A549 (cell line): ENCODE measurements at regions not wholly inside any gene's neighbourhood (a gene's known extent, or its start where the extent isn't known, plus 50 kb on each side); places are given as distances from the start of the nearest gene placed in this dataset.

ENCODE experiments used
- BHLHE40 ChIP-seq: IDR thresholded peaks from 2 replicates; pipeline ENCODE4 v1.6.1; 2012; ENCODE audit warnings: low read depth, low read length, inconsistent platforms
- CTCF ChIP-seq: fragments of >200 bp; sonication (Bioruptor Twin); formaldehyde crosslinking; IDR thresholded peaks from 3 replicates; pipeline ENCODE4 v1.5.1; 2016
- POLR2A ChIP-seq: IDR thresholded peaks from 2 replicates; pipeline ENCODE4 v1.6.1; 2012; ENCODE audit warnings: mild to moderate bottlenecking, low read length
- RAD21 ChIP-seq, 2 experiments: fragments of >200 bp in 1 of 2; sonication (Bioruptor Twin) in 1 of 2; formaldehyde crosslinking in 1 of 2; IDR thresholded peaks in 1 of 2; conservative IDR thresholded peaks in 1 of 2; 2 replicates in 1 of 2; 3 replicates in 1 of 2; pipeline ENCODE4 v1.6.1; 2012 to 2018; ENCODE audit warnings: inconsistent platforms in 1 of 2
- TFCP2L1 ChIP-seq: fragments of 250-450 bp; sonication (Bioruptor Pico); IDR thresholded peaks from 2 replicates; pipeline ENCODE4 v1.5.0; 2021; ENCODE audit warnings: mild to moderate bottlenecking
- ZNF302 ChIP-seq: fragments of 250-450 bp; sonication (Bioruptor Pico); IDR thresholded peaks from 2 replicates; pipeline ENCODE4 v1.9.0; 2021; ENCODE audit warnings: inconsistent platforms, mild to moderate bottlenecking, moderate library complexity

DNA sequence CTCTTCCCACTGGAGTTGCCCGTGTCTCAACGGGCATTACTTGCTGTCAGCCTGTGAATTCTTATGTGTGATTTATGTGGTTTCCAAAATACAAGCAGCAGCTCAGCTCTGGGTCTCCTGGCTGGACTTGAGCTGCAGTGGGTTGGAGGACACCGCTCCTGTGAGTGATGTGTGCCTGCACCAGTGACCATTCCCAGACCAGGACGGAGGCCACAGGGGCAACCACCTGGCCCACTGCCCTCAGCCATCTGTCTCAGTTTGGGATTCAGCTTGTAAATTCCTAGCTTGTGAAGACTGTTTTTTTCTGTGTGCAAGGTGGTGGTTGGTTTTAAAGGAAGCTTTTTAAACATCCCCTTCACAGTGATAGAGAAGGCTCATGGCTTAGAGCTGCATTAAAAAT is 261.0 kb downstream of the BCL2 start:
- TF ChIP-seq POLR2A (no peak), CTCF (no peak), BHLHE40 (no peak), ZNF302 (CRISPR knock-in tag) (no peak), TFCP2L1 (CRISPR knock-in tag) (no peak), RAD21 (conservative IDR thresholded peaks at IDR 0.05 in 1 of 2, IDR thresholded peaks at IDR 0.05 in 1 of 2) (no peak)
